ENCODE measurements at regions not wholly inside any gene's neighbourhood (a gene's known extent, or its start where the extent isn't known, plus 50 kb on each side); places are given as distances from the start of the nearest gene placed in this dataset.

DNA sequence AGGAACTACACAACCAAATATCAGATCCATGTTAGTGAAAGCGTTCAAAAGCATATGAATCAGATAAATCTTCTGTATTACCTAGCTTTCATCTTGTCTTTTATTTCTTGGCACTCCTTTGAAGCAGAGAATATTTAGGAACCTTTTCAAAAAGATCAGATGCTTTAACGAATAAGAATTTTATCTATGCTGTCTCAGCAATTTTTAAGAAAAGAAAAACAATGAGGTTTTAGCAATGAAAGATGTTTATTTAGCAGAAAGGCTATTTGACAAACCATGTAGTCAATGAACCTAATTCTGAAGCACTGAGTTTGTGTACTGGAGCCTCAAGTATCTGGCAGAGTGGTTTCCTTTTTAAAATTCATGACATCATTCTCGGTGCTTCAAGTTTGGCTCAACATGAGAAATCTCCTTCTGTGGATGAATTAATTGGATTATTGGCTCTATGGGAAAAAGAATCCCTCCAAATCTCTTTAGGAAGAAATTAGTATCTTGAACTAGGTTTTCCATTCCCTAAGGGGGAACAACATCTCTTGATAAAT is 534.7 kb downstream of the CAAP1 start:
- POLR2A ChIA-PET (ENCODE audit: partially characterized antibody) = no interaction called here

More for the DNA sequence above, 534.7 kb downstream of the CAAP1 start:
- Histone ChIP-seq H3K4me1 (replicated peaks in 1 of 4; ENCODE audit: control insufficient read depth in 3 of 4, insufficient read depth in 4 of 4, low read length in 3 of 4) (no peaks in the 10 kb centered on the region), H3K9ac (replicated peaks in 1 of 4; ENCODE audit: extremely low read depth in 1 of 4, low read depth in 3 of 4, low read length in 3 of 4) (no peak overlapping the region), H2BK15ac (ENCODE audit: low read length) (no peak overlapping the region), H2BK12ac (ENCODE audit: low read depth, low read length) (no peak overlapping the region), H3K56ac (replicated peaks; ENCODE audit: insufficient read length, low read depth, low read length) (no peak overlapping the region), H3K14ac (ENCODE audit: insufficient read length) (no peak overlapping the region), H4K20me1 (replicated peaks in 1 of 2; ENCODE audit: control insufficient read depth in 1 of 2, insufficient read depth in 2 of 2, low read length in 2 of 2) (no peaks in the 10 kb centered on the region), H4K91ac (replicated peaks; ENCODE audit: insufficient read length, low read length) (no peak overlapping the region), H3K27me3 (replicated peaks in 1 of 4; ENCODE audit: control insufficient read depth in 3 of 4, extremely low read depth in 1 of 4, insufficient read depth in 3 of 4, low read length in 3 of 4) (no peaks in the 10 kb centered on the region), H3K4ac (replicated peaks; ENCODE audit: insufficient read length, low read depth, low read length) (no peak overlapping the region), H3K27ac (ENCODE audit: low read depth, low read length) (no peak overlapping the region), H4K8ac (ENCODE audit: extremely low read depth, insufficient read depth, low read length) (no peak overlapping the region), H2BK5ac (ENCODE audit: low read depth, low read length) (no peak overlapping the region), H2AFZ (ENCODE audit: low read length) (no peak overlapping the region), H3K9me3 (ENCODE audit: insufficient read depth in 2 of 2, low read depth in 1 of 2, low read length in 1 of 2) (no peaks in the 10 kb centered on the region), H3K23me2 (ENCODE audit: low read depth, low read length) (no peaks in the 10 kb centered on the region; the same call in 1 of the 2 replicates), H4K5ac (ENCODE audit: insufficient read length, low read depth, low read length) (no peak overlapping the region), H2BK120ac (replicated peaks; ENCODE audit: low read depth, low read length) (no peak overlapping the region), H2BK20ac (ENCODE audit: low read length) (no peak overlapping the region), H3K4me3 (ENCODE audit: extremely low read depth in 1 of 4, insufficient read depth in 2 of 4, low read depth in 3 of 4, low read length in 4 of 4) (no peak overlapping the region), H3K23ac (ENCODE audit: insufficient read length) (no peak overlapping the region), H3K18ac (ENCODE audit: extremely low read depth, low read length) (no peak overlapping the region), H3K36me3 (ENCODE audit: control insufficient read depth in 2 of 4, insufficient read depth in 4 of 4, low read length in 3 of 4) (no peaks in the 10 kb centered on the region), H3K79me2 (ENCODE audit: control insufficient read depth in 1 of 2, insufficient read depth in 2 of 2, low read length in 2 of 2) (no peaks in the 10 kb centered on the region), H2AK5ac (ENCODE audit: low read depth, low read length) (no peak overlapping the region), H3K79me1 (ENCODE audit: low read depth, low read length) (no peaks in the 10 kb centered on the region), H3K4me2 (ENCODE audit: insufficient read depth in 1 of 2, low read depth in 2 of 2, low read length in 2 of 2) (no peak overlapping the region)
- WGBS, 2 experiments (ENCODE audit: extremely low coverage in 1 of 2, insufficient coverage in 1 of 2, insufficient read length in 1 of 2, insufficient replicate concordance in 2 of 2, low coverage in 1 of 2, low lambda C conversion rate in 2 of 2, missing lambda C conversion rate in 1 of 2) = 93% methylated on average over 3 of the region's 3 CpGs; no CpG with 5 or more reads in 1 of the 2 experiments
- FAIRE-seq (no peak), DNase-seq (ENCODE audit: low read depth in 1 of 2, low spot score in 2 of 2) (no peak)
- CTCF ChIA-PET (ENCODE audit: partially characterized antibody) = no interaction called here
- no peak for TF ChIP-seq GTF2F1 (IDR thresholded peaks at IDR 0.05; ENCODE audit: borderline replicate concordance, low read depth, low read length)
- TF ChIP-seq, protein P1, sequence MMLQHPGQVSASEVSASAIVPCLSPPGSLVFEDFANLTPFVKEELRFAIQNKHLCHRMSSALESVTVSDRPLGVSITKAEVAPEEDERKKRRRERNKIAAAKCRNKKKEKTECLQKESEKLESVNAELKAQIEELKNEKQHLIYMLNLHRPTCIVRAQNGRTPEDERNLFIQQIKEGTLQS (IDR thresholded peaks at IDR 0.05; ENCODE audit: insufficient read depth, low read depth, low read length) = no peak
- no peak for TF ChIP-seq JUND (IDR thresholded peaks at IDR 0.05; ENCODE audit: low read length)
- no peak for TF ChIP-seq EP300 (IDR thresholded peaks at IDR 0.05; ENCODE audit: borderline replicate concordance in 1 of 2, low read depth in 2 of 2, low read length in 2 of 2)
- TF ChIP-seq TCF12 (IDR thresholded peaks at IDR 0.05; ENCODE audit: low read depth, low read length) = no peak
- TF ChIP-seq TEAD4 (IDR thresholded peaks at IDR 0.05; ENCODE audit: low read depth, low read length) = no peak
- no peak for TF ChIP-seq TAF7 (optimal IDR thresholded peaks at IDR 0.05; ENCODE audit: borderline replicate concordance, low read depth, low read length)
- TF ChIP-seq JUN (IDR thresholded peaks at IDR 0.05; ENCODE audit: low read depth, low read length) = no peak
- TF ChIP-seq SIRT6 (IDR thresholded peaks at IDR 0.05; ENCODE audit: low read length) = no peak
- TF ChIP-seq, protein P2, sequence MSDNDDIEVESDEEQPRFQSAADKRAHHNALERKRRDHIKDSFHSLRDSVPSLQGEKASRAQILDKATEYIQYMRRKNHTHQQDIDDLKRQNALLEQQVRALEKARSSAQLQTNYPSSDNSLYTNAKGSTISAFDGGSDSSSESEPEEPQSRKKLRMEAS (IDR thresholded peaks at IDR 0.05) = no peak
- TF ChIP-seq CBX5 (IDR thresholded peaks at IDR 0.05; ENCODE audit: low read depth, low read length) = no peak
- TF ChIP-seq RBBP5 (IDR thresholded peaks at IDR 0.05; ENCODE audit: borderline replicate concordance, low read depth, low read length) = no peak
- TF ChIP-seq CREB1 (IDR thresholded peaks at IDR 0.05) = no peak
- TF ChIP-seq POU5F1 (IDR thresholded peaks at IDR 0.05; ENCODE audit: low read depth, low read length) = no peak
